ENCODE measurements at regions not wholly inside any gene's neighbourhood (a gene's known extent, or its start where the extent isn't known, plus 50 kb on each side); places are given as distances from the start of the nearest gene placed in this dataset.

DNA sequence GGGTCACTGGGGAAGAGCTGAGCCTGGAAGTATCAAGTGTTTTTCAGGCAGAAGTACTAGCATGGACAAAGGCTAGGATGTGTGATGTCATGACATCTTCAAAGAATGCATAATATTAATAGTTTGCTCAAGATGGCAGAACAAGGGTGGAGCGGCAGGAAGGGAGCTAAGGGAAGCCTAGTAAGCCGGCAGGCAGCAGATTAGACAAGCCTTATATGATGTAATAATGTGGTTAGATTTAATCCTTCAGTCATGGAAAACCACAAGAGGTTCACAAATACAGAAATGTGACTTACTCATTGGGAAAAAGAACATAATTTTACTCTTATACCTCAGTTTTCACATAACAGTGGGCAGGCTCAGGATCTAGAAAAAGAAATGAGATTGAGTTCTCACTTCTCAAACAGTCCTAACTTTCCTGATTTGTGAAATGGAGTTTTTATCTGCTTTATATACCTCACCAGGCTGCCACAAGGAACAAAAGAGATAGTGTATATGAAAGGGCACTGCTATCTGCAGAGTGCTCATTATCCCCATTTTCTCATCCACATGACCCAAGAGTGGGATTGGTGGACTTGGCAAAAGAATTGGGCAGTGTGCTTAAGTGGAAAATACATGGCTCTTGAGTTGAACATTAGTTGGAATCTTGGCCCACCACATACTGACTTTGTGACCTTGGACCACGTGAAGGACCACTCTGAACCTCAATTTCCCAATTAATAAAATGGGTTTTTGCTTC is 89.1 kb upstream of the LHCGR start:
- no peak overlapping the region for H2BK5ac ChIP-seq (ENCODE audit: insufficient read length, low read length)
- Mint-ChIP-seq H3K27me3 (ENCODE audit: low read depth) (no peaks in the 10 kb centered on the region), H3K9me3 (no peaks in the 10 kb centered on the region), H3K4me3 (no peak overlapping the region), H3K27ac (no peak overlapping the region), H3K36me3 (ENCODE audit: insufficient read depth in 1 of 3, low read depth in 3 of 3) (no peaks in the 10 kb centered on the region; a peak in 1 of 7 replicates), H3K4me1 (no peaks in the 10 kb centered on the region)
- no CpG with 5 or more reads among the region's 3 CpGs for WGBS (ENCODE audit: extremely low coverage, insufficient read length, low lambda C conversion rate)
- no peak for TF ChIP-seq CTCF (conservative IDR thresholded peaks at IDR 0.05)
- H3K27me3 ChIP-seq (ENCODE audit: insufficient read depth, low read length): no peaks in the 10 kb centered on the region
- no peak overlapping the region for H4K91ac ChIP-seq (ENCODE audit: insufficient read length, low read depth, low read length)
- no peak overlapping the region for H3K18ac ChIP-seq (ENCODE audit: insufficient read length, low read depth, low read length)
- no peak overlapping the region for H2BK120ac ChIP-seq (ENCODE audit: low read depth, low read length, poor library complexity, severe bottlenecking)
- DNase-seq: no peak
- H3K23me2 ChIP-seq (ENCODE audit: insufficient read length, low read depth, low read length, poor library complexity, severe bottlenecking): no peaks in the 10 kb centered on the region
- no peak overlapping the region for H3K23ac ChIP-seq (ENCODE audit: insufficient read length, low read depth, low read length)
- H2AFZ ChIP-seq (ENCODE audit: low read length): no peak overlapping the region
- no peak overlapping the region for H2BK15ac ChIP-seq (ENCODE audit: low read depth, low read length)
- H3K56ac ChIP-seq (ENCODE audit: insufficient read length, low read depth, low read length): no peak overlapping the region
- no peak overlapping the region for H4K8ac ChIP-seq (replicated peaks; ENCODE audit: insufficient read length, low read depth, low read length)
- H3K4me1 ChIP-seq (ENCODE audit: insufficient read depth, low read length): no peaks in the 10 kb centered on the region
- no peak overlapping the region for H3K27ac ChIP-seq (ENCODE audit: insufficient read length, low read depth, low read length)
- H4K20me1 ChIP-seq (ENCODE audit: control insufficient read depth, insufficient read depth, insufficient read length): no peaks in the 10 kb centered on the region
- no peaks in the 10 kb centered on the region for H3K79me2 ChIP-seq (ENCODE audit: insufficient read depth, low read length)
- no peaks in the 10 kb centered on the region for H3K9me3 ChIP-seq (ENCODE audit: control insufficient read depth, low read depth, low read length)
- H2AK5ac ChIP-seq (ENCODE audit: insufficient read length, low read length): no peak overlapping the region
- no peak overlapping the region for H4K5ac ChIP-seq (ENCODE audit: insufficient read length, low read depth, low read length)
- no peak overlapping the region for H3K4ac ChIP-seq (ENCODE audit: low read depth, low read length)
- H3K9ac ChIP-seq (ENCODE audit: extremely low read depth, insufficient read length, low read length): no peak overlapping the region
- no peak overlapping the region for H3T11ph ChIP-seq (ENCODE audit: low read length)
- no peak overlapping the region for H2BK12ac ChIP-seq (ENCODE audit: insufficient read length, low read depth, low read length)
- H3K4me2 ChIP-seq (ENCODE audit: insufficient read depth, insufficient read length, low read length): no peak overlapping the region
- no peak overlapping the region for H3K14ac ChIP-seq (ENCODE audit: insufficient read depth, low read length)
- H2BK20ac ChIP-seq (ENCODE audit: low read depth, low read length, poor library complexity, severe bottlenecking): no peak overlapping the region
- H3K79me1 ChIP-seq (ENCODE audit: insufficient read depth, low read depth, low read length, poor library complexity, severe bottlenecking): no peaks in the 10 kb centered on the region
